Thyroid gland (tissue), 4 donors: ENCODE measurements at regions not wholly inside any gene's neighbourhood (a gene's known extent, or its start where the extent isn't known, plus 50 kb on each side); places are given as distances from the start of the nearest gene placed in this dataset.
"Not testable (repeated sequence)": the region's sequence is repeated elsewhere in the genome, so short reads cannot be mapped to it uniquely, and the experiment has no call there.

Experiments used
- CTCF ChIP-seq, 6 experiments: fragments of 200-600 bp in 3 of 6; fragments of 450-650 bp in 3 of 6; sonication (generic) in 3 of 6; IDR thresholded peaks; one replicate each; pipeline ENCODE4 v1.5.1; 2016 to 2019; ENCODE audit warnings: antibody characterized with exemption in 6 of 6, mild to moderate bottlenecking in 2 of 6, inconsistent platforms in 1 of 6, moderate library complexity in 1 of 6
- POLR2A ChIP-seq, 2 donors: fragments of 450-650 bp; IDR thresholded peaks; one replicate each; pipeline ENCODE4 v1.6.1; 2017; ENCODE audit warnings: antibody characterized with exemption in 2 of 2, mild to moderate bottlenecking in 2 of 2, moderate library complexity in 1 of 2

DNA sequence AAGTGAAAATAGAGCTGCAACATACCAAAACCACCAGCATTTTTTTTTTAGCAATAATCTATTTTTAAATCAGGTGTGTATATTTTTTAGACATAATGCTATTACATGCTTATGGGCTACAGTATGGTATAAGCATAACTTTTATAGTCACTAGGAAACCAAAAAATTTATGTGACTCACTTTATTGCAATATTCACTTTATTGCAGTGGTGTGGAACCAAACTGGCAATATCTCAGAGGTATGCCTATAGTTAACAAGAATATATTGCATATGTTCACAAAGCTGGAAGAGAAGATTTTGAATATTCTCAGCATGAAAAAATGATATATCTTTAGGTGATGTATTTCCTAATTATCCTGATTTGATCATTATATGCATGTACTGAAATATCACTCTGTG, 128.8 kb upstream of the PLGLB2 start:
- TF ChIP-seq CTCF, POLR2A (IDR thresholded peaks at IDR 0.05): not testable (repeated sequence)
